SK-N-SH (cell line): ENCODE measurements at regions not wholly inside any gene's neighbourhood (a gene's known extent, or its start where the extent isn't known, plus 50 kb on each side); places are given as distances from the start of the nearest gene placed in this dataset.

ENCODE experiments used
- CTCF ChIA-PET: fragments of 300-600, 350-600 bp; formaldehyde crosslinking; extraction: SDS; loops from one replicate; lab custom pipeline; 2021; lab: Yijun Ruan, JAX
- POLR2A ChIA-PET: fragments of 350-600 bp; sonication (Branson Sonifier 250); formaldehyde crosslinking; extraction: SDS; loops from one replicate; lab custom pipeline; 2020; ENCODE audit warnings: antibody characterized with exemption, inconsistent platforms; lab: Yijun Ruan, JAX
- DNase-seq: peaks from one replicate; pipeline ENCODE4 v3.0.0; 2012
- H2AFZ ChIP-seq: fragments of 200-600 bp; sonication (generic); 2 replicates; pipeline ENCODE4 v1.8.1; 2016; ENCODE audit warnings: antibody characterized with exemption, mild to moderate bottlenecking, low read depth
- H3F3A ChIP-seq: fragments of 200-600 bp; sonication (generic); replicated peaks from 2 replicates; pipeline ENCODE3; 2016; ENCODE audit warnings: antibody characterized with exemption, mild to moderate bottlenecking; ENCODE audit not compliant: insufficient read depth
- H3K27ac ChIP-seq, 2 experiments: fragments of 200-500 bp in 1 of 2; fragments of 200-600 bp in 1 of 2; sonication (Bioruptor generic) in 1 of 2; sonication (generic), shearing (Covaris generic) in 1 of 2; 2 replicates each; pipeline versions ENCODE4 v1.5.1 to v1.6.1; 2014 to 2016; ENCODE audit warnings: low read depth in 2 of 2, inconsistent platforms in 1 of 2, low read length in 1 of 2, mild to moderate bottlenecking in 1 of 2, mixed read lengths in 1 of 2
- H3K27me3 ChIP-seq: fragments of 200-600 bp; sonication (generic), shearing (Covaris generic); 2 replicates; pipeline ENCODE4 v1.6.1; 2016; ENCODE audit warnings: mixed run types; ENCODE audit not compliant: insufficient read depth
- H3K36me3 ChIP-seq, 2 experiments: fragments of 200-500 bp in 1 of 2; fragments of 200-600 bp in 1 of 2; sonication (Bioruptor generic) in 1 of 2; sonication (generic) in 1 of 2; replicated peaks in 1 of 2; 2 replicates each; pipeline versions ENCODE3 to v1.5.1; 2014 to 2016; ENCODE audit warnings: low read length in 1 of 2, mild to moderate bottlenecking in 1 of 2; ENCODE audit not compliant: insufficient read depth in 2 of 2, control insufficient read depth in 1 of 2
- H3K4me1 ChIP-seq, 2 experiments: fragments of 200-500 bp in 1 of 2; fragments of 200-600 bp in 1 of 2; sonication (Bioruptor generic) in 1 of 2; sonication (generic), shearing (Covaris generic) in 1 of 2; 2 replicates each; pipeline versions ENCODE4 v1.5.1 to v1.6.1; 2014 to 2016; ENCODE audit warnings: low read depth in 1 of 2, low read length in 1 of 2, mixed run types in 1 of 2; ENCODE audit not compliant: insufficient read depth in 2 of 2, control insufficient read depth in 1 of 2
- H3K4me2 ChIP-seq: fragments of 200-600 bp; sonication (generic), shearing (Covaris generic); 2 replicates; pipeline ENCODE4 v1.6.1; 2017; ENCODE audit warnings: mixed run types
- H3K4me3 ChIP-seq, 2 experiments: fragments of 200-500 bp in 1 of 2; fragments of 200-600 bp in 1 of 2; sonication (Bioruptor generic) in 1 of 2; sonication (generic), shearing (Covaris generic) in 1 of 2; 2 replicates each; pipeline versions ENCODE4 v1.5.1 to v1.8.1; 2014 to 2016; ENCODE audit warnings: low read depth in 2 of 2, inconsistent platforms in 1 of 2, low read length in 1 of 2, mild to moderate bottlenecking in 1 of 2, mixed read lengths in 1 of 2, moderate library complexity in 1 of 2
- H3K79me2 ChIP-seq: fragments of 200-600 bp; sonication (generic); 2 replicates; pipeline ENCODE4 v1.8.1; 2017; ENCODE audit warnings: mild to moderate bottlenecking; ENCODE audit not compliant: insufficient read depth
- H3K9ac ChIP-seq: fragments of 200-600 bp; sonication (generic); 2 replicates; pipeline ENCODE4 v1.6.1; 2017; ENCODE audit warnings: mixed run types
- H3K9me2 ChIP-seq: fragments of 200-600 bp; sonication (generic); 2 replicates; pipeline ENCODE4 v1.6.1; 2017; ENCODE audit warnings: mixed run types
- H3K9me3 ChIP-seq: fragments of 200-600 bp; sonication (generic); 2 replicates; pipeline ENCODE4 v1.6.1; 2017; ENCODE audit warnings: mixed run types, mild to moderate bottlenecking, moderate library complexity
- H4K20me1 ChIP-seq: fragments of 200-600 bp; sonication (generic); 2 replicates; pipeline ENCODE4 v1.6.1; 2017; ENCODE audit warnings: mild to moderate bottlenecking, mixed run types; ENCODE audit not compliant: insufficient read depth
- ELF1 ChIP-seq: IDR thresholded peaks from 2 replicates; pipeline ENCODE4 v1.4.0; 2012
- EP300 ChIP-seq, 2 experiments: IDR thresholded peaks; 2 replicates each; pipeline versions ENCODE4 v1.4.0 to v1.6.1; 2012; ENCODE audit warnings: borderline replicate concordance in 1 of 2, low read depth in 1 of 2, low read length in 1 of 2
- EZH2phosphoT487 ChIP-seq: fragments of 200-600 bp; sonication (generic); IDR thresholded peaks from 2 replicates; pipeline ENCODE4 v1.6.1; 2017; ENCODE audit warnings: low read depth, mixed run types, mild to moderate bottlenecking, antibody characterized with exemption, moderate library complexity, borderline replicate concordance
- GABPA ChIP-seq: IDR thresholded peaks from 2 replicates; pipeline ENCODE4 v1.4.0; 2012; ENCODE audit warnings: low read depth, mild to moderate bottlenecking
- GATA2 ChIP-seq: sonication (generic); formaldehyde crosslinking; IDR thresholded peaks from 2 replicates; pipeline ENCODE4 v1.5.0; 2020; ENCODE audit warnings: mild to moderate bottlenecking, missing genetic modification reagents
- IRF3 ChIP-seq: fragments of 150-350 bp; IDR thresholded peaks from 2 replicates; pipeline ENCODE4 v1.6.1; 2016; ENCODE audit warnings: mild to moderate bottlenecking, low read depth, low read length
- MEF2A ChIP-seq: IDR thresholded peaks from 2 replicates; pipeline ENCODE4 v1.4.0; 2012; ENCODE audit warnings: low read depth, borderline replicate concordance
- MXI1 ChIP-seq: IDR thresholded peaks from 2 replicates; pipeline ENCODE4 v1.6.1; 2012; ENCODE audit warnings: mild to moderate bottlenecking, low read depth, low read length, improper control_type of control experiment
- NFIC ChIP-seq: IDR thresholded peaks from 2 replicates; pipeline ENCODE4 v1.4.0; 2012; ENCODE audit warnings: borderline replicate concordance
- NRF1 ChIP-seq: IDR thresholded peaks from 2 replicates; pipeline ENCODE4 v1.6.1; 2012; ENCODE audit warnings: low read depth, mild to moderate bottlenecking, low read length
- POLR2AphosphoS5 ChIP-seq: IDR thresholded peaks from 2 replicates; pipeline ENCODE4 v1.6.1; 2012; ENCODE audit warnings: low read depth, low read length
- RAD21 ChIP-seq: IDR thresholded peaks from 2 replicates; pipeline ENCODE4 v1.6.1; 2012; ENCODE audit warnings: mild to moderate bottlenecking, low read length
- RFX5 ChIP-seq: IDR thresholded peaks from 2 replicates; pipeline ENCODE4 v1.6.1; 2012; ENCODE audit warnings: mild to moderate bottlenecking, improper control_type of control experiment, low read length
- SIN3A ChIP-seq: IDR thresholded peaks from 2 replicates; pipeline ENCODE4 v1.6.1; 2012; ENCODE audit warnings: low read depth, mild to moderate bottlenecking, low read length, moderate library complexity, borderline replicate concordance
- TEAD4 ChIP-seq: IDR thresholded peaks from 2 replicates; pipeline ENCODE4 v1.4.0; 2012; ENCODE audit warnings: mild to moderate bottlenecking, borderline replicate concordance; ENCODE audit not compliant: insufficient read depth
- YY1 ChIP-seq: IDR thresholded peaks from 2 replicates; pipeline ENCODE4 v1.4.0; 2012; ENCODE audit warnings: low read depth, mild to moderate bottlenecking
- whole genome bisulfite sequencing: methylation state at CpG from one replicate; pipeline ENCODE4 v1.1.6; 2017; ENCODE audit warnings: low lambda C conversion rate; 5-methylcytosine and 5-hydroxymethylcytosine counted together
- TF ChIP-seq, protein P1 (sequence below): fragments of 200-600 bp; sonication (generic); IDR thresholded peaks from 2 replicates; pipeline ENCODE4 v1.6.1; 2017; ENCODE audit warnings: antibody characterized with exemption, mild to moderate bottlenecking, moderate library complexity
- TF ChIP-seq, protein P2 (sequence below): fragments of 150-350 bp; IDR thresholded peaks from 2 replicates; pipeline ENCODE4 v1.6.1; 2017; ENCODE audit warnings: antibody characterized with exemption, low read length, low read depth, borderline replicate concordance

- no peak overlapping the region for H3K27ac ChIP-seq
- no peak for DNase-seq
- WGBS = 24% methylated on average over 3 of the region's 3 CpGs
- H3K9ac ChIP-seq = no peak overlapping the region
- H2AFZ ChIP-seq = no peak overlapping the region
- no peaks in the 10 kb centered on the region for H3K9me3 ChIP-seq
- H3K9me2 ChIP-seq = no peaks in the 10 kb centered on the region
- H3K4me2 ChIP-seq = no peak overlapping the region
- H3F3A ChIP-seq = no peaks in the 10 kb centered on the region
- ChIA-PET POLR2A (no interaction called here), CTCF (interaction anchor here (0.6 kb wide), 1 partner anchor 39 kb away, joined by 3 read pairs; no protein-coding TSS in a partner anchor)
- TF ChIP-seq YY1 = no peak
- TF ChIP-seq MXI1 = no peak
- TF ChIP-seq NFIC = no peak
- no peak for TF ChIP-seq SIN3A
- no peak for TF ChIP-seq EZH2phosphoT487
- TF ChIP-seq ELF1 = no peak
- TF ChIP-seq TEAD4 = no peak
- TF ChIP-seq, protein P1, sequence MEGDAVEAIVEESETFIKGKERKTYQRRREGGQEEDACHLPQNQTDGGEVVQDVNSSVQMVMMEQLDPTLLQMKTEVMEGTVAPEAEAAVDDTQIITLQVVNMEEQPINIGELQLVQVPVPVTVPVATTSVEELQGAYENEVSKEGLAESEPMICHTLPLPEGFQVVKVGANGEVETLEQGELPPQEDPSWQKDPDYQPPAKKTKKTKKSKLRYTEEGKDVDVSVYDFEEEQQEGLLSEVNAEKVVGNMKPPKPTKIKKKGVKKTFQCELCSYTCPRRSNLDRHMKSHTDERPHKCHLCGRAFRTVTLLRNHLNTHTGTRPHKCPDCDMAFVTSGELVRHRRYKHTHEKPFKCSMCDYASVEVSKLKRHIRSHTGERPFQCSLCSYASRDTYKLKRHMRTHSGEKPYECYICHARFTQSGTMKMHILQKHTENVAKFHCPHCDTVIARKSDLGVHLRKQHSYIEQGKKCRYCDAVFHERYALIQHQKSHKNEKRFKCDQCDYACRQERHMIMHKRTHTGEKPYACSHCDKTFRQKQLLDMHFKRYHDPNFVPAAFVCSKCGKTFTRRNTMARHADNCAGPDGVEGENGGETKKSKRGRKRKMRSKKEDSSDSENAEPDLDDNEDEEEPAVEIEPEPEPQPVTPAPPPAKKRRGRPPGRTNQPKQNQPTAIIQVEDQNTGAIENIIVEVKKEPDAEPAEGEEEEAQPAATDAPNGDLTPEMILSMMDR = no peak
- TF ChIP-seq POLR2AphosphoS5 = no peak
- no peaks in the 10 kb centered on the region for H4K20me1 ChIP-seq
- no peaks in the 10 kb centered on the region for H3K36me3 ChIP-seq
- no peaks in the 10 kb centered on the region; a peak in 1 of 4 replicates for H3K4me1 ChIP-seq
- H3K79me2 ChIP-seq = no peaks in the 10 kb centered on the region
- H3K4me3 ChIP-seq = no peak overlapping the region
- H3K27me3 ChIP-seq = no peaks in the 10 kb centered on the region
Measured at GRCh38 chr6:92243315-92243714, 1176.0 kb downstream of the EPHA7 start.

DNA sequence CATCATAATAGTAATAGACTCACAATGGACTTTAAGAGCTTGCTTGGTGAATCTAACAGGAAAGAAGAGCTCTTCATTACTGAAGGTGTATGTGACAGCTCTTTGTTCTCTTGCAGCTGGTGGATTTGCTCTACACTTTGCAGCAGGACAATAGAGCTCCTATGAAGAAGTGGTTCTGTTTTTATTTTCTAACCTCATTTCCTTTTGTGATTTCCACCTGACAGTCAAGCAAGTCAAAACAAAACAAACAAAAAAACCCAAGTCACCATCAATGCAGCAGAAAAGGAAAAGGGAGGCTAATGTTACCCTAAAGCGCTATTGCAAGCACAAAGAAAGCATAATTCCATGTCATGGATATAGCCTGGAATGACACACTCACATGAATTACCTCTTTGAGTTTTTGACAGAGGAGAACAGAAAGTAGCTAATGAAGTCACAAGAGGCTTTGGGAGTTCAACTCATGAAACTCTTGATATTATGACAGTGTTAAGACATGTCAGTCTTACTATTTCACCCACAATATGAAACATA, 1188.1 kb downstream of the EPHA7 start:
- Histone ChIP-seq H3K4me2 (no peak overlapping the region), H3K27ac (no peak overlapping the region), H3K27me3 (no peaks in the 10 kb centered on the region), H2AFZ (no peak overlapping the region), H3F3A (no peaks in the 10 kb centered on the region), H3K9me3 (no peaks in the 10 kb centered on the region), H3K36me3 (no peaks in the 10 kb centered on the region), H3K9ac (no peak overlapping the region), H3K9me2 (no peaks in the 10 kb centered on the region), H3K4me1 (no peaks in the 10 kb centered on the region), H4K20me1 (no peaks in the 10 kb centered on the region), H3K79me2 (no peaks in the 10 kb centered on the region), H3K4me3 (no peak overlapping the region)
- ChIA-PET CTCF (interaction anchor here (1.6 kb wide), 1 partner anchor 11 kb away, joined by 4 read pairs; no protein-coding TSS in a partner anchor), POLR2A (no interaction called here)
- no peak for DNase-seq
- WGBS = 15% methylated on average over 1 of the region's 1 CpG
- no peak for TF ChIP-seq TEAD4
- no peak for TF ChIP-seq GABPA
- no peak for TF ChIP-seq EP300 (IDR thresholded peaks at IDR 0.05; ENCODE audit: borderline replicate concordance in 1 of 2, low read depth in 1 of 2, low read length in 1 of 2)
- TF ChIP-seq MEF2A = no peak
- no peak for TF ChIP-seq ELF1
- TF ChIP-seq, protein P1 = no peak
- TF ChIP-seq RAD21 = no peak
- TF ChIP-seq NRF1 = no peak
- TF ChIP-seq, protein P2, sequence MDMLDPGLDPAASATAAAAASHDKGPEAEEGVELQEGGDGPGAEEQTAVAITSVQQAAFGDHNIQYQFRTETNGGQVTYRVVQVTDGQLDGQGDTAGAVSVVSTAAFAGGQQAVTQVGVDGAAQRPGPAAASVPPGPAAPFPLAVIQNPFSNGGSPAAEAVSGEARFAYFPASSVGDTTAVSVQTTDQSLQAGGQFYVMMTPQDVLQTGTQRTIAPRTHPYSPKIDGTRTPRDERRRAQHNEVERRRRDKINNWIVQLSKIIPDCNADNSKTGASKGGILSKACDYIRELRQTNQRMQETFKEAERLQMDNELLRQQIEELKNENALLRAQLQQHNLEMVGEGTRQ = no peak
- no peak for TF ChIP-seq EZH2phosphoT487
- no peak for TF ChIP-seq RFX5
- TF ChIP-seq GATA2 (CRISPR knock-in tag) = no peak
- TF ChIP-seq IRF3 = no peak
- no peak for TF ChIP-seq YY1
